Right renal pelvis (tissue), 4 donors: ENCODE measurements at regions not wholly inside any gene's neighbourhood (a gene's known extent, or its start where the extent isn't known, plus 50 kb on each side); places are given as distances from the start of the nearest gene placed in this dataset.
"Not testable (repeated sequence)": the region's sequence is repeated elsewhere in the genome, so short reads cannot be mapped to it uniquely, and the experiment has no call there.

Experiments
- DNase-seq, 4 donors: peaks; one replicate each; pipeline ENCODE4 v3.0.0-alpha.2; 2013; ENCODE audit warnings: low read depth in 4 of 4, low spot score in 3 of 4, missing footprints in 1 of 4

GRCh38 chr16:59696495-59696894, 962.4 kb upstream of the GOT2 start:
- no peak for DNase-seq

DNA sequence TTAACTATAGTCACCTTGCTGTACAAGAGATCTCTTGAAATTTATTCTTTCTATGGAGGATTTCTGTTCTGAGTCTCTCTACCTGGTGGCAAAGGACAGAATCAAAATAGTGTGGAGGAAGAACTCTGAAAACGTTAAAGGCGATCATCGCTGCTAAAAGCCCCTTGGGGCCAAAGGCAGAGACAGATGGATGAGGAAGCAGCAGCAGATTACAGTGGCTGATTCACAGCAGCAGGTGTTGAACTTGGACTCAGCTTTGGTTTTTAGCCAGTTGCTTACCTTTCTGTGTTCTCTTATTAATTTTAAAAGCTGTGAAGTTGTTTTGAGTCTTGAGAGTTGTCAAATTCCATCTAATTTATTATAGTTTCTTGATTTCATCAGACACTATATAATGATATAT, 956.1 kb upstream of the GOT2 start:
- no peak for DNase-seq

DNA sequence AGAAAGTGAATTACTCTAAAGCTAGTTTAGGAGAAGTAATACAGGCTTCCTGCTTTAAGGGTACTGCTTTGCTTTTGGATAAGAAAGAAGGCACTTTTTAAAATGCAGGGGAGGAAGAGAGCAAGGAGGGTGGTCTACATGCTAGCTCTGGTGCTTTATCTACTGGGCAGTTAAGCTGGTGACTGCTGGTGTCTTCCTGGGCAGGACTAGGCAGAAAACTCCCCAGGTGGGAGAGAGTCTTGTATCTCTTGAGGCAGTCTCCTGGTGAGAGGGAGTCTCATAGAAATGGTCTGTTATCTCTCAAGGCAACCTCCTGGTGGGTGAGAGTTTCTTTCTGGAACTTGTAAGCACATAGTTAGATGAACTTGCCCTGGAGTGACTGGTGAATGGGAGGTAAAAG, 953.9 kb upstream of the GOT2 start:
- DNase-seq, result no peak

DNA sequence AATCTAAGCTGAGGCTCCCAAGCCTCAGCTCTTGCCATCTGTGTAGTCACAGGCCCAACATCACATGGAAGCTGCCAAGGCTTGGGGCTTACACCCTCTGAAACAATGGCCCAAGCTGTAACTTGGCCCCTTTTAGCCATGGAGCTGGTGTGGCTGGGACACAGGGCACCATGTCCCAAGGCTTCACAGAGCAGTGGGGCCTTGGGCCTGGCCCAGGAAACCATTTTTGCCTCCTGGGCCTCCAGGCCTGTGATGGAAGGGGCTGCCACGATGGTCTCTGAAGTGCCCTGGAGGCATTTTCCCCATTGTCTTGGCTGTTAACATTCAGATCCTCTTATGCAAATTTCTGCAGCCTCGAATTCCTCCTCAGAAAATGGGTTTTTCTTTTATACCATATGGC, 952.3 kb upstream of the GOT2 start:
- DNase-seq, result no peak

DNA sequence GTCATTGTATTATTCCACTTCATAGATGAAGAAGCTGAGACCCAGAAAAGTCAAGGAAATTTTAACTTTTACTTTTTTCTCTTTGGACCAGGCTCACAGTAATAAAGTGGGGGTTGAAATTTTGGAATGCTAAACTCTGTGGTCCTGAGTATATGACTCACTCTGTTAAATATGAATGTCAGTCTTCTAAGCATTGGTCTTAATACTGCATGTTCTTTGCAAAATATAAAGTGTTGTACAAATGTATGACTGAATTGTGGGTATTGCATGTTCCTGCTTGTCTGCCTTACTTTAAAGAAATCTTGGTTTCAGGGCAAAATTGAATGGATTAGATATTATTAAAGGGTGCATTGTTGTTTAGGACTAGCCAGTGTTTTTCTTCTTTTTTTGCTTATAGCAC, 950.8 kb upstream of the GOT2 start:
- DNase-seq, result no peak

GRCh38 chr16:59683709-59684108, 949.6 kb upstream of the GOT2 start:
- DNase-seq, result no peak

DNA sequence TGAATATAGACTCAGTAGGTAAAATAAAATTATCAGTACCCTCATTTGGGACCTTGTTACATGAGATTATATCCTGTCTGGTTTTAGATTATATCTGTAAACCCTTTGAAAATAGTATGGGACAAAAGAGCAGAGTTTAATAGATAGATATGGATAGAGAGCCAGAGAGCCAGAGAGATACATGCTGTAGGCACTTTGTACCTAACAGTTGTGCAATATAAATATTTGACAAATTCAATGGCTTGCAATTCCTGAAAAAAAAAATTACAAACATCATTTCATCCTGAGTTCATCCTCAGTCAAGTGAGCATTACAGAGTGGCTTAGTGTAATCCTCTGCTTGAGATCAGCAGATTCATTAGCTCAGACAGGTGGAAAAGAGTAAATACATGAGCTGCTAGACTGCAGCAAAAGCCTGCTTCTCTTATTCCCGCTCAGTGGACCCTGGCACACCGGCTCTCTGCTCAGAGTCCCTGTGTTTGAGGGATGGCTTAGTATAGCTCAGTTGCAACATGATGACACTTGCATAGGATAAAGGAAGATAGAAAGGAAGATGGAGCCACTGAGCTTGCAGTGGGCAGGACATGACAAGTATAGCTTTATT, 931.6 kb upstream of the GOT2 start:
- DNase-seq, result no peak

- no peak for DNase-seq
These were observed 924.5 kb upstream of the GOT2 start for GRCh38 chr16:59658572-59658971.

- no peak for DNase-seq
These were observed 920.9 kb upstream of the GOT2 start for GRCh38 chr16:59655031-59655430.

GRCh38 chr16:59654455-59654854, 920.3 kb upstream of the GOT2 start:
- DNase-seq, result no peak

DNA sequence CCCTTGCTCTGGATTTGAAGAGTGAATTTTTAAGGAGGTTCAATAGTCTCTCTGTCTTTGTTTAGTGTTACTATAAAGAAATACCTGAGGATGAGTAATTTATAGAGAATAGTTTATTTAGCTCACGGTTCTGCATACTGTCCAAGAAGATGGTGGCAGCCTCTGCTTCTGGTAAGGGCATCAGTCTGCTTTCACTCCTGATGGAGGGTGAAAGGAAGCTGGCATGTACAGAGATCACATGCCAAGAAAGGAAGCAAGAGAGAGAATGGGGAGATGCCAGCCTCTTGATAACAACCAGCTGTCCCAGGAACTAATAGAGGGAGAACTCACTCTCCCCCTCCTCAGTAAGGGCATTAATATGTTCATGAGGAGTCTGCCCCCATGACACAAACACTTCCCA, 917.5 kb upstream of the GOT2 start:
- no peak for DNase-seq

DNA sequence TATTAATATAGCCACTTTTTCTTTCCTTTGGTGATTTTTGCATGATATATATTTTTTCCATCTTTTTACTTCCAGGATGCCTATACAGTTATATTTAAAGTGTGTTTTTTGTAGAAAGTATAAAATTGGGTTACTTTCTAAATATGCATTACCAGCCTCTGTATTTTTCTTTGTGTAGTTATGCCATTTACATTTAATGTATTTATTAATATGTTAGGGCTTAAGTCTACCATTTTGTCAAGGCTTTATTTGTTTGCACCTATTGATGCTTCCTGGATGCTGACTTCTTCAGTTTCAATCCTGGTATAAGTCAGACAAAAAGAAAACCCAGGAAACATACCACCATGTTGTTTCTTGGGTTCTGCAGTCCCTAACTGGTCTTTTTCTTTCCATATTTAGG, 911.1 kb upstream of the GOT2 start:
- DNase-seq, result no peak

DNA sequence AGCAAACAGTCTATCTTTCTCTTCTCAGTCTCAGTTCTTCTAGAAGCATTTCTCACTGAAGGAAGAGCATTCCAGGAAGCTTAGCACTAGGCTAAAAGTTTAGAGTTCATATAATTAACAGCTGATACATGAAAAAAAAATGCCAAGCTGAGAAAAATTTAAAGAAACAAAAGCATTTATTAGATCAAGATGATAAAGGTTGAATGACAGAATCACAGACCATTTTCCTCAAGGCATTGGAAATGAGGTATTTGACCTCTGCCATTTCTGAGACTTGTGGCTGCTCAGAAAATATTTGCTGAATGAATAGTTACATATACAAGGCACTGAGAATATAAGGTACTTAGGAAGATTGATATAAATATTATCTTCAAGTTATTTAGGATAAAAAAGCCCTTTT, 901.6 kb upstream of the GOT2 start:
- DNase-seq, result no peak

- DNase-seq, result no peak
These were observed 900.8 kb upstream of the GOT2 start for GRCh38 chr16:59634951-59635350.

- no peak for DNase-seq
These were observed 900.0 kb upstream of the GOT2 start for GRCh38 chr16:59634004-59634579.

DNA sequence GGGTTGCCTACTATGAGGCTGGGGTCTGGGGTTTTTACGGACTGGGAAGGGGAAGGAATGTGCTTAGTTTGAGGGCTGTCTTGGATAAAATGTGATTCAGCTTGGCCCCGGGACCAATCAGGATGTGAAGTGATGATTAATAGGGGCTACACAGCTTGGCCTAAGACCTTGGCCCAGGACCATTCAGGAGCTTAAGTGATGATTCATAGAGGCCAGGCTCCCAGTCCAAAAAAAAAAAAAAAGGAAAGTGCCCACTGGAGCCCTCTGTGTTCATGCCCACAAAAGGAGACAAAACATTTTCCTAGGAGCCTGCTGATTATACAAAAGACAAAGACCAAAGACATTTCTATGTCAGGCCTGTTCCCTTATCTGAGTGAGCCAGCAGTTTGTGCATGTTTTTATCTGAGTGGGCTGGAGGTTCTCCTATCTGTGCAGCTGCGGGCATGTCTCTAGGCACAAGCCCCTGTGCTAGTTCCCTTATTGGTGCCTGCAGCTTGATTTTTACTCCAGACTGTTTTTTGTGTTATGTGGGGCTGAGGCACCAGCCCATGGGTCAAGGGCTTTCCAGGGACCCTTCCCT, 898.2 kb upstream of the GOT2 start:
- DNase-seq, result no peak

DNA sequence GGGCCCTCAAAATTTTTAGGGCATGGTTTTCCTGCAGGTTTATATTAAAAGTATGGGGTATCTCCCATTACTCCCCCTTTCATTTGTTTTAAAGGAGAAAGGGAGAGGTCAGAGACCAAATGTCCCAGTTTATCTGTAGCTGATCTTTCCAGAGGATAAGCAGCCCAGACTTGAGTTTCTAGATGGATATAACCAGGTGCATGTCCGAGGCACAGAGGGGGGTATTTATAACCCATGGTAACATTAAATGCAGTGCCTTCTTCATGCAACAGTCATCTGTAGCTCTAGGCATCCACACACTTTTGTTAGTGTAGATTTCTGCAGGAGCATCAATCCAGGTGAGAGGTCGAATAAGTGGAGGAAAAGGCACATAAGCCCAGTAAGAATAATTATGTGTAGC, 890.3 kb upstream of the GOT2 start:
- not testable (repeated sequence) for DNase-seq

DNA sequence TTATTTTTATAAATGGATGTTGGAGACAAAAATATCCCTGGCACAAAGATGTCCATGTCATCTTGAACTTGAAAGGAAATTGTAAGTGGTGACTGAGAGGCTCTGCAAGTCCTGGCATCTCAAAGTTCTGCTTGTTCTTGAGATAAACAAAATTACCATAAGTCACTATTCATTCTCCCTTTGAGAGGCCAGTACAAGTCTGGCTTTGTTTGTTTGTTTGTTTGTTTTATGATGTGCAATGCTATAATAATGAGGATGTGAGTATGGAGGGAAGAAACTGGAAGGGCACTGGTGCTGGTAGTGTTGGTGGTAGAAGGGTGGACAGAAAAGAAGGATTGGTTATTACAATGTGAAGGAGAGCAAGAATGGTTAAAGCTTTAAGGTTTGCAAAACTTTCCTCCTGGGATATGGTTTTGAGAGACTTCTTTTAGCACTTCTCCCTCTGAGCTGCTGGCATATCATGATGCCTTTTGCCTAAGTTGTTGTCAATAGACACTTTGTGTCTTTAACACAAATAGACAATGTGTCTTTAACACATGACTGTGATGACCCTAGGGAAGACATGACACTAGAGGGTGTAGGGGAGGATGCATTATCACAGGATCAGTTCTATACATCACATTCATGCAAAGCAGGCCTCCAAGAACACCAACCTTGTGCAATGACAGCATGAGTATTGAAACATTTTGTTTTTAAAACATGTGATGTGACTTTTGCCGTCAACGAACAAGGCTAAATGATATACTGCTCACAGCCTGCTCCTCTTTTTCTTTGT, 880.5 kb upstream of the GOT2 start:
- DNase-seq, result no peak

DNA sequence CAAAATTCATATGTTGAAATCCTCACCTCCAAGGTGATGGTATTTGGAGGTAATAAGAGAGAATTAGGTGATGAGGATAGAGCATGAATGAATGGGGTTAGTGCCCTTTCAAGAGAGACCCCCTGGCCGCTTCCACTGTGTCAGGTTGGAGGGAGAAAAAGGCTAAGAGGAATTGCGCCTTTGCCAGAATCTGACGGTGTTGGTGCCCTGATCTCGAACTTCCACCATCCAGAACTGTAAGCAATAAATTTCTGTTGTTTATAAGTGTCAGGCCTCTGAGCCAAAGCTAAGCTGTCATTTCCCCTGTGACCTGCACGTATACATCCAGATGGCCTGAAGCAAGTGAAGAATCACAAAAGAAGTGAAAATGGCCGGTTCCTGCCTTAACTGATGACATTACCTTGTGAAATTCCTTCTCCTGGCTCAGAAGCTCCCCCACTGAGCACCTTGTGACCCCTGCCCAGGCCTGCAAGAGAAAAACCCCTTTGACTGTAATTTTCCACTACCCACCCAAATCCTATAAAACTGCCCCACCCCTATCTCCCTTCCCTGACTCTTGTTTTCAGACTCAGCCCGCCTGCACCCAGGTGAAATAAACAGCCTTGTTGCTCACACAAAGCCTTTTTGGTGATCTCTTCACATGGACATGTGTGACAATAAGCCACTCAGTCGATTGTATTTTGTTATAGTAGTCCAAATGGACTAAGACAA, 878.9 kb upstream of the GOT2 start:
- not testable (repeated sequence) for DNase-seq

DNA sequence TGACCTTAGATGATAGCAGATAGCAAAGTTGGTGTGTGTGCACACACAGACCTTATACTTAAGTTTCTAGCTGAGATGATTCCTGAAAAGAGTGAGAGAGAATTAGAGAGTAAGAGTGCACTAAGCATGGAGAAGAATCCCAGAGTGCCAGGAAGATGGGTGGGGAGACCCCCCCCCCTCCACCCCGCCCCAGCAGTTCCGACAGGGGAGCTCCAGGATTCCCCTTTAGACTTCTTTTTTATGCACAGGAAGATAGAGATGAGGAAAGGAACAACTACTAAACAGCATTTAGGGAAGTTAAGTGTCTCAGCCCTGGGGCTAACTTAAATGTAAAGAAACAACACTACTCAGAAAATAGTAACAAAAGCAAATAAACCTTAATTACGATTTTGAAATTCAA, 878.0 kb upstream of the GOT2 start:
- DNase-seq, result no peak

- DNase-seq, result no peak
These were observed 877.4 kb upstream of the GOT2 start for GRCh38 chr16:59611556-59611955.
